ENCODE measurements at regions not wholly inside any gene's neighbourhood (a gene's known extent, or its start where the extent isn't known, plus 50 kb on each side); places are given as distances from the start of the nearest gene placed in this dataset.

- TF ChIP-seq, protein P1, sequence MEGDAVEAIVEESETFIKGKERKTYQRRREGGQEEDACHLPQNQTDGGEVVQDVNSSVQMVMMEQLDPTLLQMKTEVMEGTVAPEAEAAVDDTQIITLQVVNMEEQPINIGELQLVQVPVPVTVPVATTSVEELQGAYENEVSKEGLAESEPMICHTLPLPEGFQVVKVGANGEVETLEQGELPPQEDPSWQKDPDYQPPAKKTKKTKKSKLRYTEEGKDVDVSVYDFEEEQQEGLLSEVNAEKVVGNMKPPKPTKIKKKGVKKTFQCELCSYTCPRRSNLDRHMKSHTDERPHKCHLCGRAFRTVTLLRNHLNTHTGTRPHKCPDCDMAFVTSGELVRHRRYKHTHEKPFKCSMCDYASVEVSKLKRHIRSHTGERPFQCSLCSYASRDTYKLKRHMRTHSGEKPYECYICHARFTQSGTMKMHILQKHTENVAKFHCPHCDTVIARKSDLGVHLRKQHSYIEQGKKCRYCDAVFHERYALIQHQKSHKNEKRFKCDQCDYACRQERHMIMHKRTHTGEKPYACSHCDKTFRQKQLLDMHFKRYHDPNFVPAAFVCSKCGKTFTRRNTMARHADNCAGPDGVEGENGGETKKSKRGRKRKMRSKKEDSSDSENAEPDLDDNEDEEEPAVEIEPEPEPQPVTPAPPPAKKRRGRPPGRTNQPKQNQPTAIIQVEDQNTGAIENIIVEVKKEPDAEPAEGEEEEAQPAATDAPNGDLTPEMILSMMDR (IDR thresholded peaks at IDR 0.05), result no peak
- TF ChIP-seq POLR2A (IDR thresholded peaks at IDR 0.05), result no peak
Measured at GRCh38 chr12:61536525-61536924, 723.7 kb upstream of the USP15 start.
